GM23338 (cell line): ENCODE measurements at regions not wholly inside any gene's neighbourhood (a gene's known extent, or its start where the extent isn't known, plus 50 kb on each side); places are given as distances from the start of the nearest gene placed in this dataset.

ENCODE experiments used
- ATAC-seq: fragments of 200-7000 bp; cut with Tn5 transposase; 3 replicates; pipeline ENCODE4 v1.9.1; 2020
- DNase-seq: peaks from one replicate; pipeline ENCODE4 v3.0.0-alpha.2; 2015; ENCODE audit warnings: low spot score
- H2AFZ ChIP-seq: fragments of 200-600 bp; sonication (generic); 2 replicates; pipeline ENCODE4 v1.8.0; 2016; ENCODE audit warnings: antibody characterized with exemption, mild to moderate bottlenecking, moderate library complexity
- H3F3A ChIP-seq: fragments of 200-600 bp; sonication (generic); replicated peaks from 2 replicates; pipeline ENCODE4 v1.8.0; 2017; ENCODE audit warnings: antibody characterized with exemption, mixed run types, low read depth
- H3K27ac ChIP-seq: fragments of 200-600 bp; sonication (generic); 2 replicates; pipeline ENCODE4 v1.6.1; 2016; ENCODE audit warnings: low read depth
- H3K27me3 ChIP-seq: fragments of 200-600 bp; sonication (generic); 2 replicates; pipeline ENCODE4 v1.8.0; 2016; ENCODE audit warnings: mild to moderate bottlenecking, mixed run types, moderate library complexity; ENCODE audit not compliant: insufficient read depth
- H3K36me3 ChIP-seq: fragments of 200-600 bp; sonication (generic); 2 replicates; pipeline ENCODE4 v1.8.0; 2016; ENCODE audit warnings: mild to moderate bottlenecking; ENCODE audit not compliant: insufficient read depth
- H3K4me1 ChIP-seq: fragments of 200-600 bp; sonication (generic); 2 replicates; pipeline ENCODE4 v1.8.0; 2016; ENCODE audit warnings: mild to moderate bottlenecking, moderate library complexity; ENCODE audit not compliant: insufficient read depth
- H3K4me2 ChIP-seq: fragments of 200-600 bp; sonication (generic); 2 replicates; pipeline ENCODE4 v1.7.1; 2017; ENCODE audit warnings: mixed run types
- H3K4me3 ChIP-seq: fragments of 200-600 bp; sonication (generic); 2 replicates; pipeline ENCODE4 v1.6.1; 2016; ENCODE audit warnings: mixed run types
- H3K79me2 ChIP-seq: fragments of 200-600 bp; sonication (generic); replicated peaks from 2 replicates; pipeline ENCODE4 v1.8.0; 2017; ENCODE audit warnings: mild to moderate bottlenecking; ENCODE audit not compliant: insufficient read depth
- H3K9me2 ChIP-seq: fragments of 200-600 bp; sonication (generic); 2 replicates; pipeline ENCODE4 v1.8.0; 2017; ENCODE audit not compliant: insufficient read depth
- H4K20me1 ChIP-seq: fragments of 200-600 bp; sonication (generic); replicated peaks from 2 replicates; pipeline ENCODE4 v1.8.0; 2017; ENCODE audit warnings: mild to moderate bottlenecking; ENCODE audit not compliant: insufficient read depth
- H3K27ac Mint-ChIP-seq: 2 replicates; pipeline ENCODE4 v1.8.0; 2020; ENCODE audit warnings: inconsistent platforms, mild to moderate bottlenecking, moderate library complexity, mixed read lengths
- H3K27me3 Mint-ChIP-seq: 3 replicates; pipeline ENCODE4 v1.8.0; 2022; ENCODE audit warnings: low read depth, mild to moderate bottlenecking, moderate library complexity, mixed read lengths, inconsistent platforms; ENCODE audit not compliant: insufficient read depth, poor library complexity
- H3K36me3 Mint-ChIP-seq: 3 replicates; pipeline ENCODE4 v1.8.0; 2021; ENCODE audit warnings: low read depth, mild to moderate bottlenecking, inconsistent platforms, moderate library complexity, mixed read lengths
- H3K4me1 Mint-ChIP-seq: 3 replicates; pipeline ENCODE4 v1.8.0; 2020; ENCODE audit warnings: mild to moderate bottlenecking, inconsistent platforms, mixed read lengths
- H3K4me3 Mint-ChIP-seq: 3 replicates; pipeline ENCODE4 v1.8.0; 2021; ENCODE audit warnings: moderate library complexity, mild to moderate bottlenecking, inconsistent platforms, mixed read lengths
- H3K9me3 Mint-ChIP-seq: 3 replicates; pipeline ENCODE4 v1.8.0; 2020; ENCODE audit warnings: moderate library complexity, mild to moderate bottlenecking, inconsistent platforms, mixed read lengths
- EZH2 ChIP-seq: fragments of 200-600 bp; sonication (generic); IDR thresholded peaks from one replicate; pipeline ENCODE4 v1.8.0; 2017; ENCODE audit warnings: antibody characterized with exemption, mild to moderate bottlenecking, low read depth; ENCODE audit not compliant: unreplicated experiment
- JUNB ChIP-seq: IDR thresholded peaks from one replicate; pipeline ENCODE4 v1.6.1; 2016; ENCODE audit warnings: antibody characterized with exemption; ENCODE audit not compliant: unreplicated experiment
- POLR2AphosphoS5 ChIP-seq: IDR thresholded peaks from 2 replicates; pipeline ENCODE4 v1.6.1; 2016; ENCODE audit warnings: antibody characterized with exemption, low read depth
- ZNF114 ChIP-seq: fragments of 250-450 bp; sonication (Bioruptor Pico); IDR thresholded peaks from 2 replicates; pipeline ENCODE4 v1.5.0; 2020; ENCODE audit warnings: mild to moderate bottlenecking, moderate library complexity
- TF ChIP-seq, protein P1 (sequence below), 2 experiments: fragments of 200-600 bp in 1 of 2; sonication (generic) in 1 of 2; conservative IDR thresholded peaks; 2 replicates each; pipeline versions ENCODE4 v1.5.1 to v1.6.1; 2016 to 2017; ENCODE audit warnings: antibody characterized with exemption in 2 of 2, low read depth in 2 of 2, mild to moderate bottlenecking in 2 of 2, moderate library complexity in 1 of 2
- TF ChIP-seq, protein P2 (sequence below): IDR thresholded peaks from one replicate; pipeline ENCODE4 v1.6.1; 2018; ENCODE audit warnings: antibody characterized with exemption; ENCODE audit not compliant: unreplicated experiment
- TF ChIP-seq, protein P3 (sequence below): IDR thresholded peaks from 2 replicates; pipeline ENCODE4 v1.6.1; 2016; ENCODE audit warnings: antibody characterized with exemption

DNA sequence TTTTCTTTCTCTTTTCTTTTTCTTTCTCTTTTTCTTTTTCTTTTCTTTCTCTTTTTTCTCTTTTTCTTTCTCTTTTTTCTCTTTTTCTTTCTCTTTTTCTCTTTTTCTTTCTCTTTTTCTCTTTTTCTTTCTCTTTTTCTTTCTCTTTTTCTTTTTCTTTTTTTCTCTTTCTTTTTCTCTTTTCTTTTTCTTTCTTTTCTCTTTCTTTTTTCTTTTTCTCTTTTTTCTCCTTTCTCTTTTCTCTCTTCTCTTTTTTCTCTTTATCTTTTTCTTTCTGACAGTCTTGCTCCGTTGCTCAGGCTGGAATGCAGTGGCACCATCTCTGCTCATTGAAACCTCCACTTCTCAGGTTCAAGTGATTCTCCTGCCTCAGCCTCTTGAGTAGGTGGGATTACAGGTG, 335.7 kb downstream of the SQOR start:
- Histone ChIP-seq H3K9me2 (peaks cover 4% of the 10 kb centered on the region), H3K79me2 (no peaks in the 10 kb centered on the region), H3K27ac (no peak overlapping the region), H3K4me3 (no peak overlapping the region), H3K27me3 (no peaks in the 10 kb centered on the region), H4K20me1 (no peaks in the 10 kb centered on the region), H3K4me2 (no peak overlapping the region), H3K4me1 (no peaks in the 10 kb centered on the region), H2AFZ (no peak overlapping the region), H3F3A (no peaks in the 10 kb centered on the region), H3K36me3 (no peaks in the 10 kb centered on the region)
- no peak for TF ChIP-seq ZNF114 (CRISPR knock-in tag)
- TF ChIP-seq, protein P1, sequence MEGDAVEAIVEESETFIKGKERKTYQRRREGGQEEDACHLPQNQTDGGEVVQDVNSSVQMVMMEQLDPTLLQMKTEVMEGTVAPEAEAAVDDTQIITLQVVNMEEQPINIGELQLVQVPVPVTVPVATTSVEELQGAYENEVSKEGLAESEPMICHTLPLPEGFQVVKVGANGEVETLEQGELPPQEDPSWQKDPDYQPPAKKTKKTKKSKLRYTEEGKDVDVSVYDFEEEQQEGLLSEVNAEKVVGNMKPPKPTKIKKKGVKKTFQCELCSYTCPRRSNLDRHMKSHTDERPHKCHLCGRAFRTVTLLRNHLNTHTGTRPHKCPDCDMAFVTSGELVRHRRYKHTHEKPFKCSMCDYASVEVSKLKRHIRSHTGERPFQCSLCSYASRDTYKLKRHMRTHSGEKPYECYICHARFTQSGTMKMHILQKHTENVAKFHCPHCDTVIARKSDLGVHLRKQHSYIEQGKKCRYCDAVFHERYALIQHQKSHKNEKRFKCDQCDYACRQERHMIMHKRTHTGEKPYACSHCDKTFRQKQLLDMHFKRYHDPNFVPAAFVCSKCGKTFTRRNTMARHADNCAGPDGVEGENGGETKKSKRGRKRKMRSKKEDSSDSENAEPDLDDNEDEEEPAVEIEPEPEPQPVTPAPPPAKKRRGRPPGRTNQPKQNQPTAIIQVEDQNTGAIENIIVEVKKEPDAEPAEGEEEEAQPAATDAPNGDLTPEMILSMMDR (conservative IDR thresholded peaks at IDR 0.05; ENCODE audit: low read depth in 2 of 2), result no peak
- no peak for TF ChIP-seq JUNB
- TF ChIP-seq, protein P2, sequence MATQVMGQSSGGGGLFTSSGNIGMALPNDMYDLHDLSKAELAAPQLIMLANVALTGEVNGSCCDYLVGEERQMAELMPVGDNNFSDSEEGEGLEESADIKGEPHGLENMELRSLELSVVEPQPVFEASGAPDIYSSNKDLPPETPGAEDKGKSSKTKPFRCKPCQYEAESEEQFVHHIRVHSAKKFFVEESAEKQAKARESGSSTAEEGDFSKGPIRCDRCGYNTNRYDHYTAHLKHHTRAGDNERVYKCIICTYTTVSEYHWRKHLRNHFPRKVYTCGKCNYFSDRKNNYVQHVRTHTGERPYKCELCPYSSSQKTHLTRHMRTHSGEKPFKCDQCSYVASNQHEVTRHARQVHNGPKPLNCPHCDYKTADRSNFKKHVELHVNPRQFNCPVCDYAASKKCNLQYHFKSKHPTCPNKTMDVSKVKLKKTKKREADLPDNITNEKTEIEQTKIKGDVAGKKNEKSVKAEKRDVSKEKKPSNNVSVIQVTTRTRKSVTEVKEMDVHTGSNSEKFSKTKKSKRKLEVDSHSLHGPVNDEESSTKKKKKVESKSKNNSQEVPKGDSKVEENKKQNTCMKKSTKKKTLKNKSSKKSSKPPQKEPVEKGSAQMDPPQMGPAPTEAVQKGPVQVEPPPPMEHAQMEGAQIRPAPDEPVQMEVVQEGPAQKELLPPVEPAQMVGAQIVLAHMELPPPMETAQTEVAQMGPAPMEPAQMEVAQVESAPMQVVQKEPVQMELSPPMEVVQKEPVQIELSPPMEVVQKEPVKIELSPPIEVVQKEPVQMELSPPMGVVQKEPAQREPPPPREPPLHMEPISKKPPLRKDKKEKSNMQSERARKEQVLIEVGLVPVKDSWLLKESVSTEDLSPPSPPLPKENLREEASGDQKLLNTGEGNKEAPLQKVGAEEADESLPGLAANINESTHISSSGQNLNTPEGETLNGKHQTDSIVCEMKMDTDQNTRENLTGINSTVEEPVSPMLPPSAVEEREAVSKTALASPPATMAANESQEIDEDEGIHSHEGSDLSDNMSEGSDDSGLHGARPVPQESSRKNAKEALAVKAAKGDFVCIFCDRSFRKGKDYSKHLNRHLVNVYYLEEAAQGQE, result no peak
- no peak for TF ChIP-seq POLR2AphosphoS5
- no peak for TF ChIP-seq EZH2
- TF ChIP-seq, protein P3, sequence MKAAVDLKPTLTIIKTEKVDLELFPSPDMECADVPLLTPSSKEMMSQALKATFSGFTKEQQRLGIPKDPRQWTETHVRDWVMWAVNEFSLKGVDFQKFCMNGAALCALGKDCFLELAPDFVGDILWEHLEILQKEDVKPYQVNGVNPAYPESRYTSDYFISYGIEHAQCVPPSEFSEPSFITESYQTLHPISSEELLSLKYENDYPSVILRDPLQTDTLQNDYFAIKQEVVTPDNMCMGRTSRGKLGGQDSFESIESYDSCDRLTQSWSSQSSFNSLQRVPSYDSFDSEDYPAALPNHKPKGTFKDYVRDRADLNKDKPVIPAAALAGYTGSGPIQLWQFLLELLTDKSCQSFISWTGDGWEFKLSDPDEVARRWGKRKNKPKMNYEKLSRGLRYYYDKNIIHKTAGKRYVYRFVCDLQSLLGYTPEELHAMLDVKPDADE, result no peak
- Mint-ChIP-seq H3K9me3 (peaks cover 81% of the 10 kb centered on the region), H3K36me3 (0 out of 3 replicates have a peak, but pooled peaks cover 6% of the 10 kb centered on the region), H3K27me3 (peaks cover 2% of the 10 kb centered on the region), H3K4me1 (no peaks in the 10 kb centered on the region), H3K4me3 (no peak overlapping the region), H3K27ac (no peak overlapping the region)
- DNase-seq, result no peak
- ATAC-seq, result no peak

DNA sequence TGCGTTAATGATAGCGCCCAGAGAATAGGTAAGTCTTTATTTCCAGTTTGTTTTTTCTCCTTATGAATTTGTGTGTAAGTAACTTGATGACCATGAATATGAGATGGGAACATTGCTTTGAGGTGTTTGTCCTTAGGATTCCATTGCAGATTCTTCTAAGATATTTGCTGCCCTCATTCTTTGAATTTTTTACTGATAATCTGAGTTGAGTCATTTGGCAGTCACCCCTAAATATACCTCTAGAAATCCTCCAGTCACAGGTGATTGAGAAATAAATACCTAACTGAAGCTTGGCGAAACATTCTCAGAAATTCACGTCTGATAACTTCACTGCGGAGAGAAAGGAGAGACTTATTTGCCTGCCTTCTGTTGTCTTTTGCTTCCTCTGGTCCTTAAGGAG, 345.5 kb downstream of the SQOR start:
- Mint-ChIP-seq H3K27ac (no peak overlapping the region), H3K27me3 (peaks cover 3% of the 10 kb centered on the region), H3K36me3 (peaks cover 3% of the 10 kb centered on the region; the same call in 2 of the 3 replicates), H3K4me3 (no peak overlapping the region), H3K4me1 (no peaks in the 10 kb centered on the region), H3K9me3 (peaks cover 77% of the 10 kb centered on the region)
- H3K4me1 ChIP-seq, result no peaks in the 10 kb centered on the region
- H3K27me3 ChIP-seq, result no peaks in the 10 kb centered on the region
- H3K9me2 ChIP-seq, result no peaks in the 10 kb centered on the region
- H3F3A ChIP-seq, result no peaks in the 10 kb centered on the region
- DNase-seq (no peak), ATAC-seq (no peak)
- no peak overlapping the region for H3K27ac ChIP-seq
- no peaks in the 10 kb centered on the region for H4K20me1 ChIP-seq
- no peaks in the 10 kb centered on the region for H3K79me2 ChIP-seq
- H3K36me3 ChIP-seq, result no peaks in the 10 kb centered on the region
- H2AFZ ChIP-seq, result no peak overlapping the region
- no peak overlapping the region for H3K4me2 ChIP-seq
- no peak overlapping the region for H3K4me3 ChIP-seq
- TF ChIP-seq, protein P1 (conservative IDR thresholded peaks at IDR 0.05; ENCODE audit: low read depth in 2 of 2), result no peak
